ENCODE measurements at regions not wholly inside any gene's neighbourhood (a gene's known extent, or its start where the extent isn't known, plus 50 kb on each side); places are given as distances from the start of the nearest gene placed in this dataset.

GRCh38 chr7:13822678-13823077, 166.8 kb downstream of the ETV1 start:
- DNase-seq: no peak

- DNase-seq: no peak
Observed at GRCh38 chr7:13826752-13827151, 162.7 kb downstream of the ETV1 start.

GRCh38 chr7:13827716-13828115, 161.8 kb downstream of the ETV1 start:
- DNase-seq: no peak

- DNase-seq: no peak
Observed at GRCh38 chr7:13829231-13829630, 160.2 kb downstream of the ETV1 start.

GRCh38 chr7:13829914-13830900, 159.3 kb downstream of the ETV1 start:
- DNase-seq: no peak

- DNase-seq: no peak
Observed at GRCh38 chr7:13832346-13832745, 157.1 kb downstream of the ETV1 start.

- DNase-seq: no peak
Observed at GRCh38 chr7:13834328-13834761, 155.1 kb downstream of the ETV1 start.

GRCh38 chr7:13835442-13835841, 154.0 kb downstream of the ETV1 start:
- no peak for DNase-seq

GRCh38 chr7:13839063-13839462, 150.4 kb downstream of the ETV1 start:
- DNase-seq: no peak

Data from stimulated activated CD4-positive, alpha-beta T cell treated with anti-CD3 and anti-CD28 coated beads, Interleukin-2, amount 100 ng/mL, for 24 hours (primary cell).